GM21576 (cell line): ENCODE measurements at regions not wholly inside any gene's neighbourhood (a gene's known extent, or its start where the extent isn't known, plus 50 kb on each side); places are given as distances from the start of the nearest gene placed in this dataset.
A peak's percentile ranks its signal among the peaks of the same experiment; 100 is the strongest.

Experiments
- ATAC-seq: cut with Tn5 transposase; IDR thresholded peaks from one replicate; pipeline ENCODE4 v1.9.1; 2021; ENCODE audit warnings: mild to moderate bottlenecking, moderate library complexity; ENCODE audit not compliant: unreplicated experiment

DNA sequence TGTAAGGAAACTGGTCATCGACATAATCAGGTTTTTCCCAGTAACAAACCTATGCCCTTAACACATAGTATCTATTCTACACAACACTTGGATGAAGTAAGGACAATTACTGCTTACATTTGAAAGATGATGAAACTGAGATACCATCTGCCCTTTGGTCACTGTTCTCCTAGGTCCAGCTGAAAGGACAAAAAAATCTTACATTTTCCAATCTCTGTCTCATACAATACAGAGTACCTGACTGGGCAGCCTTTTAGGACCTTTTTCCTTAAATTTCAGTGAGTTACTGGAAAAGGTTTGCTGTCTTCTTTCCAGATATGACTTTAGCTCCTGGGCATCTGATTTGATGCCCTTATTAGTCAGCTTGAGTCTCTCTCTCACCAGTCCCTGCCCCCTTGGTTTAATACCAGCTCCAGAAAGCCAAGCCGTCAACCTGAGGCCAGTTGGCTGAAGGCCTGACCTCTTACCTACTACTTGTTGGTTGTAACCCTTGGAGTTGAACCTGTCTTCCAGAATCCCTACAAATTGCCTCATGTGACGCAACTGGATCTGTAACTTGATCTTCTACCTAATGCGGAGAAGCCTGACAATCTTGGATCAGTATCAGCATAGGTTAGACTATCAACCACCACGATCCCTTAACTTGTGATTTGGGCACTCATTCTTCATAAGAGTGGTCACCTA lies 355.3 kb upstream of the ZNF385D start:
- no peak for ATAC-seq

- ATAC-seq: no peak
Observed at GRCh38 chr3:22111226-22111625, 360.2 kb upstream of the ZNF385D start.

- no peak for ATAC-seq
Observed at GRCh38 chr3:22113453-22113852, 362.4 kb upstream of the ZNF385D start.

DNA sequence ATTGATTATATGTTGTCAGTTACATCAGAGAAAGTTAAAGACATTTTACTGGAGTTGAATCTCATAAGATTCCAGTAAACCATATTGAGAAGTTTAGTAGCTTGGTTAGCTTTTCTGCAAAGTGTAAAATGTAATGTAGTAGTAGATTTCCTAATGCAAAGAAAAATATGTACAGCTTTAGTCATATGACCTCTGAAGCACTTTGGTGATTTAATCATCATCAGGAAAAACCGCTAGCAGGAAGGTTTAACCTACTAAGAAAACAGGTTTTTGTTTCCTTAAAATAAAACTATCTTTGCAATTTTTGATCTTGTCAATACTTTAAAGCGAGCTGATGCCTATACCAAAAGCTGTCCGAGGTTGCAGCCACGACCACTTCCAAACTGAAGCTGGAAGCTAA lies 364.6 kb upstream of the ZNF385D start:
- no peak for ATAC-seq

DNA sequence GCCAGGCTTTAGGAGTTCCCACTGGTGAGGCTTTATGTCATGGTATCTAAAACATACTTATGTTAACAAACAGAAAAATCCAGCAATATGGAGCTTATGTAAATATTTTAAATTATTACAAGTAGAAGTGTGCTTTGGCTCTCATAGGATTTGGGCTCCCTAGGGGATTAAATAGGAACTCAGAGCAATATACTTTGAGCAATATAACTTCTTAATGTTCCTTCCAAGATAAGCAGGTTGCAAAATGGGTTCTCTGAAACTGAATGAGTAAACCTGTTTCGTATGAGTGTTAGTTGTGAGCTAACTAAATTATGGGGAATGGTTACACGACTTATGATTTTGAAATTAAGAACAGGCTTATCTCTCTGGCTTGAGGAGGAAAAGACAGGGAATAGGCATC lies 366.1 kb upstream of the ZNF385D start:
- no peak for ATAC-seq

DNA sequence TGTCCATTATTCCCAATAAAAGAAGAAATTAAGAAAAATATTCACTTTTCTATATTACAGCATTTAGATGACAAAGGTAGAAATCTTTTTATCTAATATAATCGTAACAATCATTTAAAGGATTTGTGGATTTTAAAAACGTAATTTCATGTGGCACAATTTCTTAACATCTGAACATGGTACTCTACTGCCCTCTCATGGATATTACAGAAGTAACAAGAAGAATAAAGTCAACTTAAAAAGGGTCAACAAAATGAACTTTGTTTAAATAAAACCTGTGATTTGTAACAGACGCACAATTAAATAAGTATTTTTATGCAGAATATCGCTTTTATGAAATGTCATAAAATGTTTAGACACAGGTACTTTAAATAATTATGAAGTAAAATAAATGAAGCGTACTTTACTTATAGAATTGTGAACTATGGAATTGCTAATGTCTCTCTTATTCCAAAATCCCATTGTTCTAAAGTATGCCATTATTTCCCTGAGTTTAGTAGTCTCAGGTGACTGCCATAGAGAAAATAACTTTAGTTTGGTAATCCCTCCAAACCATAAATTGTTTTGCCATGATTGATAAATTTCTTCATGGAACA lies 366.8 kb upstream of the ZNF385D start:
- ATAC-seq: no peak

- no peak for ATAC-seq
Observed at GRCh38 chr3:22118542-22118941, 367.5 kb upstream of the ZNF385D start.

- ATAC-seq: no peak
Observed at GRCh38 chr3:22121068-22121701, 370.2 kb upstream of the ZNF385D start.

GRCh38 chr3:22122567-22122966 lies 371.6 kb upstream of the ZNF385D start:
- ATAC-seq: peak; percentile 84

DNA sequence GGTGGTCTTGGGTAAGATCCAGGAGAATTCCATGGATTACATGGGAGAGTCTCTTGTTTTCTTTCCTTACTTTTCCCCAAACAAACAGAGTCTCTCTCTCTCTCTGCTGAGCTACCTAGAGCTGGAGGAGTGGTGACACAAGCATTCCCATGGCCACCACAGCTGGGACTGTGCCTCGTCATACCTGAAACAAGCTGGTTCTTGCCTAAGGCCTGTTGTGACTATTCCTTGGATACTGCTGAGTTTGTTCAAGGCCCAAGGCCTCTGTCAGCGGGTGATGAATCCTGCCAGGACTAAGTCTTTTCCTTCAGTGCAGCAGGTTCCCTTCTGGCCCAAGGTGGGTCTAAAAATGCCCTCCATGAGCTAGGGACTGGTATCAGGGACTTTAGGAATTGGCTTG lies 378.1 kb upstream of the ZNF385D start:
- no peak for ATAC-seq

GRCh38 chr3:22141769-22142168 lies 390.8 kb upstream of the ZNF385D start:
- no peak for ATAC-seq

- ATAC-seq: no peak
Observed at GRCh38 chr3:22147161-22147560, 396.2 kb upstream of the ZNF385D start.

DNA sequence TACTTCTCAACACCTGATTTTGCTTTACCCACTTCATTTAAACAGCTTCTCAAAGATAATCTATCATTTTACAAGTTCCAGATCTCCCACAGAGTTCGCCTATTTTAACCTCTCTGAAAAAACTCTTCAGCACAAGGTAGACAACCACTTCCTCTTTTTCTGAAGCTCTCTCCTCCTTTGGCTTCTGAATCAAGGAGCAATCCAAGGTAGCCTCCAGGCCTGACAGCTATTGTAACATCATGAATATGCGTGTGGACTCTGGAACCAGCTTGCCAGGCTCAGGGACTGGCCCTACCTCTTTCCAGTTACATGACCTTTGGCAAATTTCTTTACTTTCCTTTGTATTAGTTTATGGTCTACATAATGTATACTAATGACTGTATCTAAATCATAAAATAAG lies 405.9 kb upstream of the ZNF385D start:
- ATAC-seq: no peak

DNA sequence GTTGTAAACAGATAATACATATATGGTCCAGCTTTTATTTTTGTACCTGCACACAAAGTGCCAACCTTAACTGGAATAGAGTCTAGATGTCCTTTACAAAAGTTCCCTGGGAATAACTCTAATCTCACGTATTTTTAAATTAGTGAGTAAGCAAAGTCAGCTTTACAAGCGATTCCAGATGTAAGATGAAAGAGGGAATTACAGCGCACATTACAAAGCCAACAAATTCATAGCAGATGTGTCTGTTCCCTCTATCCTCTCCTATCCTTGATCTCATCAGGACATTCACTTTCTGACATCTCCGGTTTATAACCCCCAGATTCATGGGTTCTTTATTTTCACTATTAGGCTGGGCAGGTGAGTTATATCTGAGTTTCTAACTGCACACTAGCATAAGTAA lies 406.8 kb upstream of the ZNF385D start:
- ATAC-seq: no peak

- ATAC-seq: no peak
Observed at GRCh38 chr3:22159004-22159695, 408.1 kb upstream of the ZNF385D start.

GRCh38 chr3:22161315-22161714 lies 410.3 kb upstream of the ZNF385D start:
- no peak for ATAC-seq

- ATAC-seq: no peak
Observed at GRCh38 chr3:22170370-22170769, 419.4 kb upstream of the ZNF385D start.

DNA sequence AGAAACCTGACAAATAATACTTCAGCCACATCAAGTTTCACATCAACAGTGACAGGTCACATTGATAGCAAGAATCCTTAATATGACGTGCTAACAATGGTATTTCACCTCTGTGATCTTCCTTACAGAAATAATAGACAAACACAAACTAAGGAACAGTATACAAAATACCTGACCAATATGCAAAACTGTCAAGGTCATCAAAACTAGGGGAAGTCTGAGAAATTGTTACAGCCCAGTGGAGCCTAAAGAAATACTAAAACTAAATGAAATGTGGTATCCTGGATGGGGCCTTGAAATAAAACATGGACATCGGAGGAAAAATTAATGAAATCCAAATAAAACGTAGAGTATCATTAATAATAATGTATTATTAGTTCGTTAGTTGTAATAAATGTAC lies 422.0 kb upstream of the ZNF385D start:
- no peak for ATAC-seq

DNA sequence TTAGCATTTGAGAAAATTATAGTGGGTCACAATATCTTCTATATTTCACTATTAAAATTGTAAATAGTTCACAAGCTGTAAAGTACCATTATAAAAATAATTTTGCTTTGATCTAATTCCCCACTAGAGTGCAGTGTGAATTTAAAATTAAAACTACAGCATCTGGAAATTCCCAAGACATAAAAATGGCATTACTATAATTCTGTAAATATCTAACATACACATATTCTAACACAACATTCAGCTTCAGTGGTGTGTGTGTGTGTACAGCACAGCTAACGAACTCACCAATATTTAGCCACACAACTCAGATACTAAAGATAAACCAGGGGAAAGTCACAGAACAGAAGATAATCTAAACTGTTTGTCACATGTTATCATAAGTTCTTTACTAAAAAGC lies 424.9 kb upstream of the ZNF385D start:
- no peak for ATAC-seq

DNA sequence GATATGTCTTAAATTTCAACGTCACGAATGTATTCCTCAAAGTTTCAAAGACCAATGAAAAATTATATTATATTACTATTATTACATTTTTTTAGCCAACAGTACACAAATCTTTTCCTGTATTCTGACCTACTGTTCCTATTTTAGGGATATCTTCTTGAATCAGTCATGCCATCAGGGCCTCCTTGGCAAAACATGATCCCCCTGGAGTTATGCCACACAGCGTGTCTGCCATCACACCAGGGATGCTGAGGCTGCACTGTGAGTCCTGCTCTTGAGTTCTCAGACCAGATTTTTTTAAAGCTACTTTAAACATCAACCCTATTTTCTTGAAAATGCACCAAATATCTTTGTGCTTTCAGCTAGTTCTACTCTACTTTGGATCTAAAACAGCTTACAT lies 425.9 kb upstream of the ZNF385D start:
- no peak for ATAC-seq

DNA sequence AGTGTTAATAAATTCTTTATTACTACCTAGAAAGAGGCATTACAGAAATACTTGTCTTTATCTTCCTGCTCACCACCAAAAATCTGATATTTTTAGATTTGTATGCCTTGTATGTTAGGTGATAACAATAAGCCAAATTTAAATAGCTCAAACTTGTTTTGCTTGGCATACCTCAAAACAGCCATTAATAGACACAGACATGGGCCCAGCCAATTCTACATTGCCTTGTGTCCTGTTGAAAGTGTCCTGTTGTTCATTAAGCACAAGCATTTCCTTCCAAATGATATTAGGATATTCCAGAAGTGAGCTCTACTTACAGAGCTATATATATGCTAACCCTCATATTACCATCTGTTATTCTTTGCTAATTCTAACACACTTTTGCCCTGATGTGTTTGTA lies 438.6 kb upstream of the ZNF385D start:
- ATAC-seq: no peak

- no peak for ATAC-seq
Observed at GRCh38 chr3:22199095-22199494, 448.1 kb upstream of the ZNF385D start.
